ENCODE measurements at regions not wholly inside any gene's neighbourhood (a gene's known extent, or its start where the extent isn't known, plus 50 kb on each side); places are given as distances from the start of the nearest gene placed in this dataset.

GRCh38 chr2:156745619-156746018 lies 309.4 kb downstream of the GPD2 start:
- TF ChIP-seq CTCF (conservative IDR thresholded peaks at IDR 0.05; ENCODE audit: low read length) (no peak), EZH2phosphoT487 (IDR thresholded peaks at IDR 0.05; ENCODE audit: borderline replicate concordance, low read depth, low read length) (no peak)

Measured in OCI-LY7 (cell line).